HG03457 (cell line): ENCODE measurements at regions not wholly inside any gene's neighbourhood (a gene's known extent, or its start where the extent isn't known, plus 50 kb on each side); places are given as distances from the start of the nearest gene placed in this dataset.
A peak's percentile ranks its signal among the peaks of the same experiment; 100 is the strongest.
"Not testable (repeated sequence)": the region's sequence is repeated elsewhere in the genome, so short reads cannot be mapped to it uniquely, and the experiment has no call there.

ENCODE experiments used
- ATAC-seq: cut with Tn5 transposase; IDR thresholded peaks from one replicate; pipeline ENCODE4 v1.9.1; 2021; ENCODE audit warnings: moderate number of reproducible peaks; ENCODE audit not compliant: unreplicated experiment

- ATAC-seq: not testable (repeated sequence)
These were observed 1643.7 kb downstream of the SPATA31A7 start for GRCh38 chr9:62833323-62834200.

GRCh38 chr9:62837254-62837911 is 1647.5 kb downstream of the SPATA31A7 start:
- not testable (repeated sequence) for ATAC-seq

GRCh38 chr9:62838024-62838718 is 1648.3 kb downstream of the SPATA31A7 start:
- peak; percentile 100 for ATAC-seq

- not testable (repeated sequence) for ATAC-seq
These were observed 1649.3 kb downstream of the SPATA31A7 start for GRCh38 chr9:62839168-62839567.

- ATAC-seq: not testable (repeated sequence)
These were observed 1653.3 kb downstream of the SPATA31A7 start for GRCh38 chr9:62843145-62843544.

- ATAC-seq: not testable (repeated sequence)
These were observed 1654.0 kb downstream of the SPATA31A7 start for GRCh38 chr9:62843706-62844290.

- not testable (repeated sequence) for ATAC-seq
These were observed 1654.9 kb downstream of the SPATA31A7 start for GRCh38 chr9:62844681-62845185.

- ATAC-seq: not testable (repeated sequence)
These were observed 1658.4 kb downstream of the SPATA31A7 start for GRCh38 chr9:62848258-62848657.

- not testable (repeated sequence) for ATAC-seq
These were observed 1660.2 kb downstream of the SPATA31A7 start for GRCh38 chr9:62849991-62850390.

- ATAC-seq: not testable (repeated sequence)
These were observed 1667.4 kb downstream of the SPATA31A7 start for GRCh38 chr9:62857280-62857679.

- not testable (repeated sequence) for ATAC-seq
These were observed 1668.4 kb downstream of the SPATA31A7 start for GRCh38 chr9:62858240-62858639.

- not testable (repeated sequence) for ATAC-seq
These were observed 1671.4 kb downstream of the SPATA31A7 start for GRCh38 chr9:62860939-62861860.

- not testable (repeated sequence) for ATAC-seq
These were observed 1672.3 kb downstream of the SPATA31A7 start for GRCh38 chr9:62862180-62862579.

- ATAC-seq: not testable (repeated sequence)
These were observed 1673.5 kb downstream of the SPATA31A7 start for GRCh38 chr9:62863319-62863718.

GRCh38 chr9:62863867-62864266 is 1674.0 kb downstream of the SPATA31A7 start:
- not testable (repeated sequence) for ATAC-seq

- not testable (repeated sequence) for ATAC-seq
These were observed 1674.9 kb downstream of the SPATA31A7 start for GRCh38 chr9:62864481-62865469.

- not testable (repeated sequence) for ATAC-seq
These were observed 1679.2 kb downstream of the SPATA31A7 start for GRCh38 chr9:62869061-62869460.

- ATAC-seq: not testable (repeated sequence)
These were observed 1681.9 kb downstream of the SPATA31A7 start for GRCh38 chr9:62871765-62872164.
